PC-3 (cell line): ENCODE measurements at regions not wholly inside any gene's neighbourhood (a gene's known extent, or its start where the extent isn't known, plus 50 kb on each side); places are given as distances from the start of the nearest gene placed in this dataset.

Experiments used
- ATAC-seq: fragments of 200-7000 bp; cut with Tn5 transposase; 2 replicates; pipeline ENCODE4 v1.9.1; 2020; ENCODE audit warnings: mild to moderate bottlenecking, moderate library complexity
- BruUV-seq: library from RNA; stranded (reverse); fragments of 400-500 nt; replicated peaks from 2 replicates; lab custom pipeline; 2021; lab: Mats Ljungman, UMichigan
- CTCF ChIA-PET: fragments of 300-600 bp; sonication (Branson Sonifier 250); formaldehyde crosslinking; loops from one replicate; lab custom pipeline; 2022; ENCODE audit warnings: antibody characterized with exemption; lab: Charles Lee
- POLR2A ChIA-PET: fragments of 300-600 bp; sonication (Branson Sonifier 250); formaldehyde crosslinking; loops from one replicate; lab custom pipeline; 2022; ENCODE audit warnings: antibody characterized with exemption; ENCODE audit not compliant: unreplicated experiment; lab: Charles Lee
- DNase-seq: peaks from one replicate; pipeline ENCODE4 v3.0.0-alpha.2; 2015
- H2AFZ ChIP-seq: fragments of 300-600 bp; sonication (generic); 2 replicates; pipeline ENCODE4 v1.6.0; 2016; ENCODE audit warnings: antibody characterized with exemption, low read length
- H3F3A ChIP-seq: fragments of 300-600 bp; sonication (generic); one replicate; pipeline ENCODE4 v1.6.0; 2017; ENCODE audit warnings: antibody characterized with exemption, low read length, control low read depth, mild to moderate bottlenecking; ENCODE audit not compliant: unreplicated experiment
- H3K27ac ChIP-seq: fragments of 300-600 bp; sonication (generic); 2 replicates; pipeline ENCODE4 v1.5.1; 2016; ENCODE audit warnings: mild to moderate bottlenecking, low read length
- H3K27me3 ChIP-seq: fragments of 300-600 bp; sonication (generic); 2 replicates; pipeline ENCODE4 v1.6.1; 2016; ENCODE audit warnings: low read length, mixed read lengths
- H3K36me3 ChIP-seq: fragments of 300-600 bp; sonication (generic); 2 replicates; pipeline ENCODE4 v1.6.1; 2016; ENCODE audit warnings: low read depth, mixed run types, low read length, mixed read lengths
- H3K4me1 ChIP-seq: fragments of 300-600 bp; sonication (generic); 2 replicates; pipeline ENCODE4 v1.5.1; 2016; ENCODE audit warnings: low read length; ENCODE audit not compliant: insufficient read depth
- H3K4me2 ChIP-seq: fragments of 300-600 bp; sonication (generic); 2 replicates; pipeline ENCODE4 v1.6.0; 2016; ENCODE audit warnings: low read length
- H3K4me3 ChIP-seq: fragments of 300-600 bp; sonication (generic); 2 replicates; pipeline ENCODE4 v1.5.1; 2016; ENCODE audit warnings: mild to moderate bottlenecking, low read length, mixed read lengths
- H3K79me2 ChIP-seq: fragments of 300-600 bp; sonication (generic); 2 replicates; pipeline ENCODE4 v1.6.1; 2017; ENCODE audit warnings: low read length, mixed read lengths
- H3K9ac ChIP-seq: fragments of 300-600 bp; sonication (generic); 2 replicates; pipeline ENCODE4 v1.6.0; 2016; ENCODE audit warnings: mild to moderate bottlenecking, low read length
- H3K9me2 ChIP-seq: fragments of 300-600 bp; sonication (generic); replicated peaks from 2 replicates; pipeline ENCODE4 v1.6.1; 2016; ENCODE audit warnings: mixed run types, low read length, mixed read lengths
- H3K9me3 ChIP-seq: fragments of 300-600 bp; sonication (generic); 2 replicates; pipeline ENCODE4 v1.6.1; 2016; ENCODE audit warnings: low read length, mixed read lengths
- H4K20me1 ChIP-seq: fragments of 300-600 bp; sonication (generic); 2 replicates; pipeline ENCODE4 v1.6.1; 2016; ENCODE audit warnings: low read length, mixed read lengths
- EZH2 ChIP-seq: fragments of 300-600 bp; sonication (generic); IDR thresholded peaks from one replicate; pipeline ENCODE4 v1.6.1; 2017; ENCODE audit warnings: antibody characterized with exemption, mild to moderate bottlenecking, low read length; ENCODE audit not compliant: unreplicated experiment
- EZH2phosphoT487 ChIP-seq: fragments of 300-600 bp; sonication (generic); IDR thresholded peaks from 2 replicates; pipeline ENCODE4 v1.6.1; 2018; ENCODE audit warnings: mild to moderate bottlenecking, antibody characterized with exemption, low read length, borderline replicate concordance
- intact Hi-C: fragments of 100-400 bp; cut with micrococcal nuclease; formaldehyde crosslinking; loops from 2 replicates; pipeline ENCODE4 v1.9.0; 2023
- TF ChIP-seq, protein P1 (sequence below): fragments of 300-600 bp; sonication (generic); conservative IDR thresholded peaks from 2 replicates; pipeline ENCODE4 v1.5.1; 2017; ENCODE audit warnings: antibody characterized with exemption, low read depth, mild to moderate bottlenecking, low read length

DNA sequence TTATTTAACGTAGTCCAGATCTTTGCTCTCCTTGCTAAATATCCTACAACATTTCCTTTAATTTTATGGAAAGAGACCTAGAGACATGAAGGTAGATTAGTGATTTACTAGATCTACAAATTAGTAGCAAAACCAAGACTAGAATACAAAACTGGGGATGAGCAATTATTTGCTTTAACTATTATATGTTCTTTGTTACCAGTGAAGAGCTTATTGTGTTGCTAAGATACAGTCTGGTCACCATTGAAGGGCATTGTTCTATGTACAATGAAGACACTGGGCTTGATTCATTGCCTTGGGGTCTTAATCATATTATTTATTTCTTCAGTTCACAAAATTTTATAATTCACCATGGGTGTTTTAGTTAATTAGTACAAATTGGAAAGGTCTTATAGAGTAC is 88.3 kb downstream of the S1PR1 start:
- ATAC-seq (no peak), DNase-seq (no peak)
- CTCF ChIA-PET, result no interaction called here
- H3K27me3 ChIP-seq, result peaks cover 73% of the 10 kb centered on the region
- H3K4me3 ChIP-seq, result no peak overlapping the region
- POLR2A ChIA-PET, result no interaction called here
- no peak overlapping the region for H3K4me2 ChIP-seq
- H3K4me1 ChIP-seq, result no peaks in the 10 kb centered on the region
- no peak overlapping the region for H3K9ac ChIP-seq
- no peaks in the 10 kb centered on the region for H3K36me3 ChIP-seq
- H3K79me2 ChIP-seq, result no peaks in the 10 kb centered on the region
- no peak overlapping the region for H3K27ac ChIP-seq
- H3F3A ChIP-seq, result no peaks in the 10 kb centered on the region
- intact Hi-C loops, result no loop called here
- TF ChIP-seq, protein P1, sequence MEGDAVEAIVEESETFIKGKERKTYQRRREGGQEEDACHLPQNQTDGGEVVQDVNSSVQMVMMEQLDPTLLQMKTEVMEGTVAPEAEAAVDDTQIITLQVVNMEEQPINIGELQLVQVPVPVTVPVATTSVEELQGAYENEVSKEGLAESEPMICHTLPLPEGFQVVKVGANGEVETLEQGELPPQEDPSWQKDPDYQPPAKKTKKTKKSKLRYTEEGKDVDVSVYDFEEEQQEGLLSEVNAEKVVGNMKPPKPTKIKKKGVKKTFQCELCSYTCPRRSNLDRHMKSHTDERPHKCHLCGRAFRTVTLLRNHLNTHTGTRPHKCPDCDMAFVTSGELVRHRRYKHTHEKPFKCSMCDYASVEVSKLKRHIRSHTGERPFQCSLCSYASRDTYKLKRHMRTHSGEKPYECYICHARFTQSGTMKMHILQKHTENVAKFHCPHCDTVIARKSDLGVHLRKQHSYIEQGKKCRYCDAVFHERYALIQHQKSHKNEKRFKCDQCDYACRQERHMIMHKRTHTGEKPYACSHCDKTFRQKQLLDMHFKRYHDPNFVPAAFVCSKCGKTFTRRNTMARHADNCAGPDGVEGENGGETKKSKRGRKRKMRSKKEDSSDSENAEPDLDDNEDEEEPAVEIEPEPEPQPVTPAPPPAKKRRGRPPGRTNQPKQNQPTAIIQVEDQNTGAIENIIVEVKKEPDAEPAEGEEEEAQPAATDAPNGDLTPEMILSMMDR, result no peak
- no peak for TF ChIP-seq EZH2
- TF ChIP-seq EZH2phosphoT487, result no peak
- H4K20me1 ChIP-seq, result no peaks in the 10 kb centered on the region
- no TSS peak for BruUV-seq
- no peaks in the 10 kb centered on the region for H3K9me2 ChIP-seq
- no peak overlapping the region for H2AFZ ChIP-seq
- H3K9me3 ChIP-seq, result no peaks in the 10 kb centered on the region

DNA sequence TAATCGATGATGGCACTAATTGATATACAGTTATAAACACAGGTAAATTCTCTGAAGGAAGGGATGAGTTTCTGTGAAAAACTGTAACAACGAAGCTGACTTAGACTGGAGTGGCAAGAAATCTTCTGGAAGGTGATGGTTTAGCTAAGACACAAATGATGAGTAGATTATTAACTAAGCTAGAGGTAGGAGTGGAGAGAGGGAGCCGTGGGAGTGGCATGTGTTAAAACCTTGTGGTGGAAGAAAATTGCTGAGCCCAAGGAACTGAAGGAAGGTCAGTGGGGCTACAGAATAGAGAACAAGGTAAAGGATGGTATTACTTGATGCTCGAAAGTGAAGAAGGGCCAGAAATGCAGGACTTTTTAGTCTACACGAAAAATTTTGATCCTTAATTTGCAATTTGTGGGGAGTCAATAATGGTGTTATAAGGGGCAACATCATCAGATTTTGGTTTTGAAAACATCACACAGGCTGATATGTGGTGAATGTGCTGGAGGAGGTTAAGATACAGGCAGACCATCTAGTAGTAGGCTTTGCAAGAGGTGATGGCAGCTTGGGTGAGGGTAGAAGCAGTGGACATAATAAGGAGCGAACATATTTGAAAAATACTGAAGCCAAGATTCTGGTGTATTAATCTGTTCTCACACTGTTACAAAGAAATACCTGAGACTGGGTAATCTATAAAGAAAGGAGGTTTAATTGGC is 93.8 kb downstream of the S1PR1 start:
- POLR2A ChIA-PET, result no interaction called here
- H3K4me1 ChIP-seq, result no peaks in the 10 kb centered on the region
- no peaks in the 10 kb centered on the region for H3K9me2 ChIP-seq
- BruUV-seq, result no TSS peak
- H3K9ac ChIP-seq, result no peak overlapping the region
- H4K20me1 ChIP-seq, result no peaks in the 10 kb centered on the region
- no peaks in the 10 kb centered on the region for H3F3A ChIP-seq
- no peaks in the 10 kb centered on the region for H3K9me3 ChIP-seq
- ATAC-seq (no peak), DNase-seq (no peak)
- H3K79me2 ChIP-seq, result no peaks in the 10 kb centered on the region
- H3K4me2 ChIP-seq, result no peak overlapping the region
- no peak overlapping the region for H3K4me3 ChIP-seq
- CTCF ChIA-PET, result no interaction called here
- H3K36me3 ChIP-seq, result no peaks in the 10 kb centered on the region
- intact Hi-C loops, result no loop called here
- TF ChIP-seq EZH2 (no peak), EZH2phosphoT487 (no peak)
- TF ChIP-seq, protein P1, result no peak
- H3K27ac ChIP-seq, result no peak overlapping the region
- peaks cover 61% of the 10 kb centered on the region for H3K27me3 ChIP-seq
- H2AFZ ChIP-seq, result no peak overlapping the region

- intact Hi-C loops, result no loop called here
Measured at GRCh38 chr1:101331794-101332193, 95.0 kb downstream of the S1PR1 start.

More at GRCh38 chr1:101331794-101332193, 95.0 kb downstream of the S1PR1 start:
- DNase-seq, result no peak
- no peak overlapping the region for H3K4me2 ChIP-seq
- no TSS peak for BruUV-seq
- no peak overlapping the region for H2AFZ ChIP-seq
- H3K27ac ChIP-seq, result no peak overlapping the region
- peaks cover 53% of the 10 kb centered on the region for H3K27me3 ChIP-seq
- no peaks in the 10 kb centered on the region for H3K79me2 ChIP-seq
- ATAC-seq, result no peak
- no peak overlapping the region for H3K9ac ChIP-seq
- H3F3A ChIP-seq, result no peaks in the 10 kb centered on the region
- TF ChIP-seq EZH2 (no peak), EZH2phosphoT487 (no peak)
- TF ChIP-seq, protein P1, result no peak
- no peak overlapping the region for H3K4me3 ChIP-seq
- POLR2A ChIA-PET, result no interaction called here
- H3K36me3 ChIP-seq, result no peaks in the 10 kb centered on the region
- no peaks in the 10 kb centered on the region for H3K4me1 ChIP-seq
- H3K9me3 ChIP-seq, result no peaks in the 10 kb centered on the region
- no peaks in the 10 kb centered on the region for H4K20me1 ChIP-seq
- no peaks in the 10 kb centered on the region for H3K9me2 ChIP-seq
- CTCF ChIA-PET, result no interaction called here
